Bronchial epithelial cell (primary cell): ENCODE measurements at regions not wholly inside any gene's neighbourhood (a gene's known extent, or its start where the extent isn't known, plus 50 kb on each side); places are given as distances from the start of the nearest gene placed in this dataset.

Source experiments
- DNase-seq: peaks from one replicate; pipeline ENCODE4 v3.0.0-alpha.2; 2010; ENCODE audit warnings: low read depth
- FAIRE-seq: peaks from 2 replicates; lab custom pipeline; 2011; peaks lifted over from hg19 to GRCh38; lab: Jason Lieb, UNC
- H3K27me3 ChIP-seq: 2 replicates; pipeline ENCODE4 v1.5.1; 2011; ENCODE audit warnings: low read length; ENCODE audit not compliant: control insufficient read depth, insufficient read depth
- H3K36me3 ChIP-seq: 2 replicates; pipeline ENCODE4 v1.5.1; 2011; ENCODE audit warnings: low read length; ENCODE audit not compliant: control insufficient read depth, insufficient read depth
- H3K4me3 ChIP-seq: 2 replicates; pipeline ENCODE4 v1.5.1; 2011; ENCODE audit warnings: mild to moderate bottlenecking, low read depth, low read length, control low read depth
- TF ChIP-seq, protein P1 (sequence below): IDR thresholded peaks from 2 replicates; pipeline ENCODE4 v1.5.1; 2011; ENCODE audit warnings: mild to moderate bottlenecking, moderate library complexity, low read length, control low read depth, inconsistent platforms; ENCODE audit not compliant: insufficient read depth, severe bottlenecking

- FAIRE-seq (peak; percentile 50), DNase-seq (no peak)
- H3K36me3 ChIP-seq, result no peaks in the 10 kb centered on the region
- TF ChIP-seq, protein P1, sequence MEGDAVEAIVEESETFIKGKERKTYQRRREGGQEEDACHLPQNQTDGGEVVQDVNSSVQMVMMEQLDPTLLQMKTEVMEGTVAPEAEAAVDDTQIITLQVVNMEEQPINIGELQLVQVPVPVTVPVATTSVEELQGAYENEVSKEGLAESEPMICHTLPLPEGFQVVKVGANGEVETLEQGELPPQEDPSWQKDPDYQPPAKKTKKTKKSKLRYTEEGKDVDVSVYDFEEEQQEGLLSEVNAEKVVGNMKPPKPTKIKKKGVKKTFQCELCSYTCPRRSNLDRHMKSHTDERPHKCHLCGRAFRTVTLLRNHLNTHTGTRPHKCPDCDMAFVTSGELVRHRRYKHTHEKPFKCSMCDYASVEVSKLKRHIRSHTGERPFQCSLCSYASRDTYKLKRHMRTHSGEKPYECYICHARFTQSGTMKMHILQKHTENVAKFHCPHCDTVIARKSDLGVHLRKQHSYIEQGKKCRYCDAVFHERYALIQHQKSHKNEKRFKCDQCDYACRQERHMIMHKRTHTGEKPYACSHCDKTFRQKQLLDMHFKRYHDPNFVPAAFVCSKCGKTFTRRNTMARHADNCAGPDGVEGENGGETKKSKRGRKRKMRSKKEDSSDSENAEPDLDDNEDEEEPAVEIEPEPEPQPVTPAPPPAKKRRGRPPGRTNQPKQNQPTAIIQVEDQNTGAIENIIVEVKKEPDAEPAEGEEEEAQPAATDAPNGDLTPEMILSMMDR, result no peak
- no peaks in the 10 kb centered on the region for H3K27me3 ChIP-seq
- no peak overlapping the region for H3K4me3 ChIP-seq
Observed at GRCh38 chr17:5789528-5789927, 205.2 kb upstream of the NLRP1 start.

DNA sequence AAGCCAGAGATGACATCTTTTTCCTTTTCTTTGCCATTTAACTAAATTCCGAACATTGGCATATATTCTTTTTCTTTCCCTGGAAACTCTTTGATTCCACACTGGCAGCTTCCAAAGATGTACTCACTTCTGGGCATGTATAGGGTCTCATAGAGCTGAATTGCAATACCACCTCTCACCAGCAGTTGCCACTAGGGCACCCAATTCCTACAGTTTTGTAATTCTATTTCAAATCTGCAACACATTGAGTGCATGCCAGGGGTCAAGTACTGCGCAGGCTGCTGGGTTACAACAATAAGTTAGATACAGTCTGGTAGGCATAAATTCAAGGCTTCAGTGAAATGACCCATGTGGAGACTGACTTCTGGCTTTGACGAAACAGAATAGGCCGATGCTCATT, 208.8 kb upstream of the NLRP1 start:
- TF ChIP-seq, protein P1, result no peak
- Histone ChIP-seq H3K4me3 (no peak overlapping the region), H3K36me3 (no peaks in the 10 kb centered on the region), H3K27me3 (peaks cover 2% of the 10 kb centered on the region)
- DNase-seq (no peak), FAIRE-seq (peak; percentile 7)

DNA sequence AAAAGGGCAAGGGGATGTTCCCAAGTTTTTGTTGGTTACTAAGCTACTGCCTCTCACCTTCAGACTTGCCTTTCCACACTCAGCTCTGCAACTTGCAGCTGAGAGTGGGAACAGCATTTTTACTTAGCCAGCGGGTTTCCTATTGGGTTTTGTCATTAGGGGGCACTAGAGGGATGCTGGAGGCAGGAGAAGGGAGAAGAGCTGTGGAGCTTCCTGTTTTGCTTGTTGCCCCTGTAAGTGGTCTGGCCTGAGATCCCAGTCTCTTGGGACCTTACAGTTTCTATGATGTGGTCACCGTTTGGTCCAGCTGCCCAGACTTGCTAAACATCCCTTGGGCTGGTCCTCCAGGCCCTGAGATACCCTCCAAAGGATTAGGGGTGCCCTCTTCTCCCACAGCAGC, 209.6 kb upstream of the NLRP1 start:
- peak; percentile 29 for DNase-seq

GRCh38 chr17:5794385-5794784, 210.1 kb upstream of the NLRP1 start:
- no peak overlapping the region for H3K4me3 ChIP-seq
- peaks cover 4% of the 10 kb centered on the region for H3K27me3 ChIP-seq
- TF ChIP-seq, protein P1, result no peak
- H3K36me3 ChIP-seq, result no peaks in the 10 kb centered on the region
- no peak for DNase-seq
- no peak for FAIRE-seq

More for the DNA sequence above, 209.6 kb upstream of the NLRP1 start:
- Histone ChIP-seq H3K4me3 (no peak overlapping the region), H3K27me3 (peaks cover 4% of the 10 kb centered on the region), H3K36me3 (no peaks in the 10 kb centered on the region)
- TF ChIP-seq, protein P1, result peak; percentile 39
- no peak for FAIRE-seq

DNA sequence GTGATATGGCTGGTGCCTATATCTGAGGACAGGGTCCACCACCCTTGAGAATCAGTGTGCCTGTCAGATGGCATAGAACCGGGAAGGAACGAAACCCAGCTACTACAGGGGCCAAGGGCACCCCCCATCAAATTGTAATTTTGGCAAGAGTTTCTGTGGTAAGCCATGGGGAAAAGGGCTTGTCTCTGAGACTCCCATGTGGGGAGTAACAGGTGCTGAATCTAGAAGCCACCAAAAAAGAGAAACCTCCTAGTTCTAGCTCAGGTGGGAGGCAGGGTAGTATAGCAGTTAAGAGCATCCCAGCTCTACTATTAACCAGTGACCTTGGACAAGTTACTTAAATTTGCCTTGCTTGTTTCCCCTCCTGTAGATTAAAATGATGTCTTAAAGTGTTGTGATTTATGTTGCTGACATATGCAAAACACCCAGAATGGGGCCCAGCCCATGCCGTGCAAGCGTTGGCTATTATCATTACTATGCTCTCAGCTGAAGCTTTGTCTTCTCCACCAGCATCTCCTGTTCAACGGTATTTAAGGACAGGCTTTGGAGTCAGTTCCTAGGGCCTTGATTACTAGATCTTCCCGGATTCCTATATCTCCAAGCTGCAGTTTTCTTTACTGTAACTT, 210.7 kb upstream of the NLRP1 start:
- no peaks in the 10 kb centered on the region for H3K36me3 ChIP-seq
- no peak overlapping the region for H3K4me3 ChIP-seq
- H3K27me3 ChIP-seq, result peaks cover 4% of the 10 kb centered on the region
- FAIRE-seq (peak; percentile 23), DNase-seq (no peak)
- TF ChIP-seq, protein P1, result no peak

DNA sequence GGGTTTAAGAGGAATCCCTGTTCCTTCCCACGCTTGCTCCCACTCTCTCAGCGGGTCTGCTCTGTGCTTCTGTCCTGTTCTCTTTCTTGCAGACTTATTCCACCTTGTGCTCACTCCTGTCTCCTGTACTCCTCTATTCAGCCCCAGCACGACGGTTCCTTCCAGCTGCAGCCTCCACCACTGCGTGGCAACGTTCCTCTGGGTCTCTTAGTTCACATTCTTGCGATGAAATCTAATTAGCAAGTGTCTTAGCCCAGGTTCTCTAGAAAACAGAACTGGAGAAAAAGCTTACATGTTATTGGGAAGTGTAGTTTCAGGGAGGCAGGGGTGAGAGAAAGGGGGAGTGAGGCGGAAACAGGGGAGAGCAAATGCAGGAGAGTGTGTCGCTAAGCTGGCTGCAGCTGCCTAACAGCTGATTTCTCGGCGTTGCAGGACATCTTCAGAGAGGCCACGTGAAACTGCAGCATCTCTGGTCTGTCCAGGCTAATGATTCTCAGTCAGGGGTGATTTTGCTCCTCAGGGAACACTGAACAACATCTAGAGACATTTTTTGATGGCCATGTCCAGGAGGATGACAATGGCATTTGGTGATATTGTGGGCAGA, 213.2 kb upstream of the NLRP1 start:
- Histone ChIP-seq H3K27me3 (peaks cover 4% of the 10 kb centered on the region), H3K36me3 (no peaks in the 10 kb centered on the region), H3K4me3 (no peak overlapping the region)
- FAIRE-seq (no peak), DNase-seq (no peak)
- TF ChIP-seq, protein P1, result no peak
